HL-60 (cell line): ENCODE measurements at regions not wholly inside any gene's neighbourhood (a gene's known extent, or its start where the extent isn't known, plus 50 kb on each side); places are given as distances from the start of the nearest gene placed in this dataset.

Experiments
- DNase-seq, 2 experiments: peaks; one replicate each; pipeline ENCODE4 v3.0.0-alpha.2; 2010 to 2020; ENCODE audit warnings: low read depth in 1 of 2, low spot score in 1 of 2
- H3K27ac ChIP-seq: fragments of 250-450 bp; sonication (Bioruptor Pico); replicated peaks from 2 replicates; pipeline ENCODE4 v1.5.1; 2020; ENCODE audit warnings: mild to moderate bottlenecking, moderate library complexity
- H3K27me3 ChIP-seq: fragments of 250-450 bp; sonication (Bioruptor Pico); 2 replicates; pipeline ENCODE4 v1.5.1; 2021; ENCODE audit warnings: mild to moderate bottlenecking, moderate library complexity; ENCODE audit not compliant: insufficient read depth, poor library complexity, severe bottlenecking
- H3K4me3 ChIP-seq: replicated peaks from 2 replicates; pipeline ENCODE4 v1.5.1; 2011; ENCODE audit warnings: mild to moderate bottlenecking, control low read depth, low read length; ENCODE audit not compliant: insufficient read depth
- GABPA ChIP-seq: IDR thresholded peaks from 2 replicates; pipeline ENCODE4 v1.6.1; 2012; ENCODE audit warnings: low read depth
- POLR2AphosphoS5 ChIP-seq: IDR thresholded peaks from 2 replicates; pipeline ENCODE4 v1.6.1; 2012; ENCODE audit warnings: low read depth
- SPI1 ChIP-seq: IDR thresholded peaks from 2 replicates; pipeline ENCODE4 v1.6.1; 2012; ENCODE audit warnings: low read depth, mild to moderate bottlenecking, borderline replicate concordance
- TF ChIP-seq, protein P1 (sequence below): IDR thresholded peaks from 2 replicates; pipeline ENCODE4 v1.6.1; 2012; ENCODE audit warnings: low read depth; ENCODE audit not compliant: insufficient replicate concordance
- TF ChIP-seq, protein P2 (sequence below): IDR thresholded peaks from one replicate; pipeline ENCODE4 v1.5.1; 2011; ENCODE audit warnings: low read length, control low read depth, inconsistent platforms; ENCODE audit not compliant: insufficient read depth

DNA sequence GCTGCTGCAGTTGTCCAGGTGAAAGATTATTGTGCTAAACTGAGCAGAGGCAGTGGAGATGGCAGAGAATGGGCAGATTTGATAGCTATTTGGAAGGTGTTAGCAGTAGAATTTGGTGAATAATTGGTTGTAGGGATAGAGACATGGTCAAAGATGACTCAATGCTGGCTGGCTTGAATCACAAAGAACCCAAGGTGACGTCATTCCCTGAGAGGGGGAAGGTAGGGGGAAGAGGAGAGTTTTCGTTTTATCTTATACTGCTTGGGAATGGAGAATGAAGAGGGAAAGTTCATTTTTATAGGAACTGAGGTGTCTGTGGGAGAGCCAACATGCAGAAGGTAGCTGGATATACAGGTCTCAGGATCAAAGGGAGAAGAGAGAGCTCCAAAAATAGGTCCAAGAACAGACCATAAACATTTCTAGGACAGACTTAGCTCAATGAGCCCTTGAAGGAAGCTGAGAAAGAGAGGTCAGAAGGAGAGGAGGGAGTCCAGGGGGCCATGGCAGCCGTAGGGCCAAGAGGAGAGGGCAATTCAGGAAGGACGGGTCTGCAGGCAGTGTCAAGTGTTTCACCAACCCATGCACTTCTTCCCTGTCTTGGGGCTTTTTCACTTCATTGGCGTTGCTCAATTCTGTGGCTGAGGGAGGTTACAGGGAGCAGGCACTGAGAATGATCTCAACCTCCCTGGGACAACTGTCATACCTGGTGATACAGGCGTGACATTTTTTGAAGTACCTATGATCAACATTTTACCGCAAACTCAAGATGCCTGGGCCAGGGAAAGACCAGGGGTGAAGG is 281.3 kb downstream of the TDRD15 start:
- peak in 1 of 2 experiments; percentile 61 for DNase-seq
- H3K27ac ChIP-seq = no peak overlapping the region
- H3K4me3 ChIP-seq = no peak overlapping the region
- H3K27me3 ChIP-seq = no peaks in the 10 kb centered on the region
- TF ChIP-seq, protein P1, sequence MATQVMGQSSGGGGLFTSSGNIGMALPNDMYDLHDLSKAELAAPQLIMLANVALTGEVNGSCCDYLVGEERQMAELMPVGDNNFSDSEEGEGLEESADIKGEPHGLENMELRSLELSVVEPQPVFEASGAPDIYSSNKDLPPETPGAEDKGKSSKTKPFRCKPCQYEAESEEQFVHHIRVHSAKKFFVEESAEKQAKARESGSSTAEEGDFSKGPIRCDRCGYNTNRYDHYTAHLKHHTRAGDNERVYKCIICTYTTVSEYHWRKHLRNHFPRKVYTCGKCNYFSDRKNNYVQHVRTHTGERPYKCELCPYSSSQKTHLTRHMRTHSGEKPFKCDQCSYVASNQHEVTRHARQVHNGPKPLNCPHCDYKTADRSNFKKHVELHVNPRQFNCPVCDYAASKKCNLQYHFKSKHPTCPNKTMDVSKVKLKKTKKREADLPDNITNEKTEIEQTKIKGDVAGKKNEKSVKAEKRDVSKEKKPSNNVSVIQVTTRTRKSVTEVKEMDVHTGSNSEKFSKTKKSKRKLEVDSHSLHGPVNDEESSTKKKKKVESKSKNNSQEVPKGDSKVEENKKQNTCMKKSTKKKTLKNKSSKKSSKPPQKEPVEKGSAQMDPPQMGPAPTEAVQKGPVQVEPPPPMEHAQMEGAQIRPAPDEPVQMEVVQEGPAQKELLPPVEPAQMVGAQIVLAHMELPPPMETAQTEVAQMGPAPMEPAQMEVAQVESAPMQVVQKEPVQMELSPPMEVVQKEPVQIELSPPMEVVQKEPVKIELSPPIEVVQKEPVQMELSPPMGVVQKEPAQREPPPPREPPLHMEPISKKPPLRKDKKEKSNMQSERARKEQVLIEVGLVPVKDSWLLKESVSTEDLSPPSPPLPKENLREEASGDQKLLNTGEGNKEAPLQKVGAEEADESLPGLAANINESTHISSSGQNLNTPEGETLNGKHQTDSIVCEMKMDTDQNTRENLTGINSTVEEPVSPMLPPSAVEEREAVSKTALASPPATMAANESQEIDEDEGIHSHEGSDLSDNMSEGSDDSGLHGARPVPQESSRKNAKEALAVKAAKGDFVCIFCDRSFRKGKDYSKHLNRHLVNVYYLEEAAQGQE = no peak
- TF ChIP-seq, protein P2, sequence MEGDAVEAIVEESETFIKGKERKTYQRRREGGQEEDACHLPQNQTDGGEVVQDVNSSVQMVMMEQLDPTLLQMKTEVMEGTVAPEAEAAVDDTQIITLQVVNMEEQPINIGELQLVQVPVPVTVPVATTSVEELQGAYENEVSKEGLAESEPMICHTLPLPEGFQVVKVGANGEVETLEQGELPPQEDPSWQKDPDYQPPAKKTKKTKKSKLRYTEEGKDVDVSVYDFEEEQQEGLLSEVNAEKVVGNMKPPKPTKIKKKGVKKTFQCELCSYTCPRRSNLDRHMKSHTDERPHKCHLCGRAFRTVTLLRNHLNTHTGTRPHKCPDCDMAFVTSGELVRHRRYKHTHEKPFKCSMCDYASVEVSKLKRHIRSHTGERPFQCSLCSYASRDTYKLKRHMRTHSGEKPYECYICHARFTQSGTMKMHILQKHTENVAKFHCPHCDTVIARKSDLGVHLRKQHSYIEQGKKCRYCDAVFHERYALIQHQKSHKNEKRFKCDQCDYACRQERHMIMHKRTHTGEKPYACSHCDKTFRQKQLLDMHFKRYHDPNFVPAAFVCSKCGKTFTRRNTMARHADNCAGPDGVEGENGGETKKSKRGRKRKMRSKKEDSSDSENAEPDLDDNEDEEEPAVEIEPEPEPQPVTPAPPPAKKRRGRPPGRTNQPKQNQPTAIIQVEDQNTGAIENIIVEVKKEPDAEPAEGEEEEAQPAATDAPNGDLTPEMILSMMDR = no peak
- no peak for TF ChIP-seq POLR2AphosphoS5
- TF ChIP-seq GABPA = no peak
- TF ChIP-seq SPI1 = no peak

DNA sequence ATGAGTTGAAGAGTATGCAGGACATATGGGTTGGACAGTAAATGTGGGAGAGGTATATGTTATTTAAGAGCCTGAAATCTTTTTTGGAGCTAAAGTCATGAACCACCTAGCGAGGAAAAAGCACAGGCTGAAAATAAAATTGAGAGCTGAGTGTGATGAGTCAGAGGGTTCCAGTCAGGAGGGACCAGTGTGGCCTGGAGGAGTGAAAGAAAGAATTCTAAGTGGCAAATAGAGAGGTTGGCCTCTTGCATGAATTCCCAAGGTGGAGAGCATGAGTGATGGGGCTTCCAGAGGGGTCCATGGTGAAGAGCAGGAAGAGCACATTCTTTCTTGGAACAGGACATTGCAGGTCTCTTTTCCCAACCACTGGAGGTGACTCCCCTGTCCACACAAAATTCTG is 282.6 kb downstream of the TDRD15 start:
- TF ChIP-seq SPI1 = no peak
- no peak for TF ChIP-seq GABPA
- TF ChIP-seq, protein P1 = no peak
- no peak for TF ChIP-seq POLR2AphosphoS5
- TF ChIP-seq, protein P2 = no peak
- no peak overlapping the region for H3K27ac ChIP-seq
- H3K4me3 ChIP-seq = no peak overlapping the region
- no peaks in the 10 kb centered on the region for H3K27me3 ChIP-seq
- no peak for DNase-seq

DNA sequence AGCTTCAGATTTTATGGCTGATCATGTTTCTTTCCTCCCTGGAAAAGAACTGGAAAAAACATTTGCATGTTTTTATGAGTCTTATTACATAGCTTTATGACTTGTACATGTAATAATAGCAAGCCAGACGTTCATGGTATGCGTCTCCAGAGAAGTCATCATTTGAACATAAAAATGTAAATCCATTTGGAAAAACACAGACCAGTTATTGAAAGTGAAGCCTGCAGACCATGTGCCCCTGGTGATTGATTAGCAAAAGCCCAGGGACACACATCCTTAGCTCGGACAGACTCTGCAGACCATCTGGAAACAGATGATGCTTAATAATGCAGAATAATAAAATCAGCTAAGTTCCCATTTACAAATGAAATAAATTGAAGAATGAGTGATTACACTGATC is 283.1 kb downstream of the TDRD15 start:
- Histone ChIP-seq H3K27ac (no peak overlapping the region), H3K27me3 (no peaks in the 10 kb centered on the region), H3K4me3 (no peak overlapping the region)
- TF ChIP-seq, protein P1 = no peak
- no peak for TF ChIP-seq GABPA
- TF ChIP-seq SPI1 = no peak
- no peak for TF ChIP-seq POLR2AphosphoS5
- TF ChIP-seq, protein P2 = no peak
- DNase-seq = no peak
